NCI-H1694 treated with DMSO at 0.1 percent for 48 hours (cell line): ENCODE measurements at regions not wholly inside any gene's neighbourhood (a gene's known extent, or its start where the extent isn't known, plus 50 kb on each side); places are given as distances from the start of the nearest gene placed in this dataset.
"Not testable (repeated sequence)": the region's sequence is repeated elsewhere in the genome, so short reads cannot be mapped to it uniquely, and the experiment has no call there.

Experiments
- DNase-seq: peaks from one replicate; lab custom pipeline; 2025; lab: John Stamatoyannopoulos, UW

GRCh38 chr18:30446605-30447004, 595.9 kb downstream of the DSC3 start:
- DNase-seq = no peak

DNA sequence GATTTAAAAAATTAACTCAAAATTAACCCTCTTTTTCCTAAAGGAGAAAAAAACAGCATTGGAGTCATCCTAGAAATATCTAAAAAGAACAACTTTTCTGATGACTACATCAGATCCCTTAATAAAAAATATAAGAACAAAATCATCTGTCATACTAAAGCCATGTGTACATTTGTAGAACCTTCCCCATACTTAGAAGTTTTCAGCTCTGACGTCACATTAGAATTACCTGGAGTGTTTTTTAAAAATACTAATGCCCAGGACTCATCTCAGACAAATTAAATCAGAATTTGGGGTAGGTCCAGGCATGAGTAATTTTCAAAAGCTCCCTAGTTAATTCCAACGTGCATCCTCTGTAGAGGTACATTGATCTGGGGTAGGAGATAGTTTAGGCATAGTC, 598.0 kb downstream of the DSC3 start:
- DNase-seq = no peak

GRCh38 chr18:30440351-30440750, 602.2 kb downstream of the DSC3 start:
- DNase-seq = no peak

DNA sequence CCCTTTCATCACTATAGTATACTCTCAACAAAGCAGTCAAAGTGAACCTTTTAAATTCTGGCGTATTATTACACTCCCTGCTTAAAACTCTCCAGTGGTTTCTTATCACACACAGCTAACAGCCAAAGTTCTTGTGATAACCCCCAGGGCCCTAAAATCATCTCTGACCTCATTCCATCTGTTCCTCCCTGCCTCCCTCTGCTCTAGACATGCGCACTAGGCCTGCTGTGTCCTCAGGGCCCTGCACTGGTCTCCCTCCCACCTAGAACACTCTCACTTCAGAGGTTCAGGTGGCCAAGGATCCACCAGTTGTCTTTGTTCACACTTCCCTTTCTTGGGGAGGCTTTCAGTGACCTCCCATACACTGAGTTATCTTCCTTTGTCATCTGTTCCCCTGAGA, 603.4 kb downstream of the DSC3 start:
- no peak for DNase-seq

GRCh38 chr18:30432349-30432748, 610.2 kb downstream of the DSC3 start:
- DNase-seq = no peak

DNA sequence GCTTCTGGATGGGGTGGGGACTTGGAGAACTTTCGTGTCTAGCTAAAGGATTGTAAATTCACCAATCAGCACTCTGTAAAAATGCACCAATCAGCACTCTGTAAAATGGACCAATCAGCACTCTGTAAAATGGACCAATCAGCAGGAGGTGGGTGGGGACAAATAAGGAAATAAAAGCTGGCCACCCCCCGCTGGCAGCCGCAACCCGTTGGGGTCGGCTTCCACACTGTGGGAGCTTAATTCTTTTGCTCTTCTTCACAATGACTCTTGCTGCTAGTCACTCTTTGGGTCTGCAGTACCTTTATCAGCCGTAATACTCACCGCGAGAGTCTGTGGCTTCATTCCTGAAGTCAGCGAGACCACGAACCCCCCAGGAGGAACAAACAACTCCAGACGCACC, 623.1 kb downstream of the DSC3 start:
- not testable (repeated sequence) for DNase-seq

- no peak for DNase-seq
Measured at GRCh38 chr18:30415903-30416302, 626.6 kb downstream of the DSC3 start.

- DNase-seq = no peak
Measured at GRCh38 chr18:30409120-30409519, 633.4 kb downstream of the DSC3 start.

GRCh38 chr18:30406728-30407127, 635.8 kb downstream of the DSC3 start:
- no peak for DNase-seq

- DNase-seq = no peak
Measured at GRCh38 chr18:30405038-30405437, 637.5 kb downstream of the DSC3 start.

DNA sequence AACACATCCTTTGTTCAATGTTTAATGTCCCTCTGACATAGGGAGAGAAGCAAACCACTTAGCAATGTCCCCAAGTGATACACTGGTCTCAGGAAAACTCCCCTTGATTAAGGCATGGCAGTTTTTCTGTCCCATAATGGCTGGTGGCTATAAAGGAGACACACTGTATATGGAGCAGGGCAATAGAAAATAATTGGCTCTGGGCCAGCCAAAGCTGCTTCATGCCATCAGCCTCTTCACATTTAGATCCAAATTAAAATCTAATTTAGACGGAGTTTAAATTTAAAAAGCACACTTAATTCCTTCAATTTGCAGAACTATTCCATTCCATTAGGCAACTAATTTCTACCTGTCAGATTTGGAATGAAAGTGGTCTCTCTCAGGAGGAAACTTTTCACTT, 638.1 kb downstream of the DSC3 start:
- no peak for DNase-seq

GRCh38 chr18:30403278-30403677, 639.3 kb downstream of the DSC3 start:
- no peak for DNase-seq

- DNase-seq = no peak
Measured at GRCh38 chr18:30387401-30387800, 655.1 kb downstream of the DSC3 start.

DNA sequence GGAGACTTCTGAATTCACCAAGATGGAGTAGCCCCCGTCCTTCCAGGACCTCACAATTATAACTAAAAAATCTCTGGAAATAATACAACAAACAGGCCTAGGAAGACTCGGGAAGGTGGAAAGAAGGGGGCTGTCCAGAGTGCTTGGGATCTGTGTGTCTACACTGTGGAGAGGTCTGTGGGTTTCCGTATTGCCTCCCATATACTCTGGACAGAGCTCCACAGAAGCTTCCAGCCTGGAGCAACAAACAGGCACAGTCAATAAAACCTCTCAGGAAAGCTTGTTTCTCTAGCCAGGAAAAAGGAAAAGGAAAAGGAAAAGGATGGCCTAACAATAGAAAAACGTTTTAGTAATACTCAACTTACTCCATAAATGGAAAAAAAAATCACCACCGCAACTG, 655.9 kb downstream of the DSC3 start:
- DNase-seq = no peak

GRCh38 chr18:30385684-30386083, 656.9 kb downstream of the DSC3 start:
- DNase-seq = no peak

DNA sequence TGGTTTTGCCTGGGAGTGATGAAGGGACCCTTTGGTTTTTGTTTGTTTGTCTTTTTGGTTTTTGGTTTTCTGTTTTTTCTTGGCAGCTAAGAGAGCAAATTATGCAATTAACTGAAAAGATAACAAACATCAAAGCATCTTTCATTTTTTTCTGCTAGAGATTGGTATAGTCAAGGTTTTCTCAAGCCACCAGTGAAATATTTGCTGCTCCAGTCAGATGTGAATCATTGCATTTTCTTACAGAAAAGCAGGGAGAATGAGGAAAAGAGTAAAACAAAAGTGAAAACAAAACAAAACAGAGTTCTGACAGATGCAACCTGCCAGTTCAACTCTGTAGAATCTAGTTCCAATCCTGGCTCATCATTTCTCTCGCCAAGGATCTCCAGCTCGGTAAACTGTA, 660.7 kb downstream of the DSC3 start:
- DNase-seq = no peak

DNA sequence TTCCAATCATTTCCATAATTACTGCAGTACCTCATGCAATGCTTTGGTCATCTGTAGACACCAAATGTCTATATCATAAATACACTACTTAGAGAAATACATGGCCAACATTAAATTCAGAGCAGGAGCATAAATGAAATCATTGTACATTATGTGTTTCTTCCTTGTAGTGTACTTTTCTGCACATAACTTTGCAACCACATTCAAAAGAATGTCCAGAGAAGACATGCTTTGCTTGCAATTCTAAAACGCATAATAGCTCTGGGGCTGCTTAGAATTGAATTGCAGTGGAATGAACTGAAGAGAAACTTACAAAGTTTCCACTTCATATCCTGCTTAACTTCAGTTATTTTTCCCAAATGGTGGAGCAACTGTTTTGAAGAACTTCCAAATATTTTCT, 664.4 kb downstream of the DSC3 start:
- DNase-seq = no peak

- DNase-seq = no peak
Measured at GRCh38 chr18:30376515-30376914, 666.0 kb downstream of the DSC3 start.

DNA sequence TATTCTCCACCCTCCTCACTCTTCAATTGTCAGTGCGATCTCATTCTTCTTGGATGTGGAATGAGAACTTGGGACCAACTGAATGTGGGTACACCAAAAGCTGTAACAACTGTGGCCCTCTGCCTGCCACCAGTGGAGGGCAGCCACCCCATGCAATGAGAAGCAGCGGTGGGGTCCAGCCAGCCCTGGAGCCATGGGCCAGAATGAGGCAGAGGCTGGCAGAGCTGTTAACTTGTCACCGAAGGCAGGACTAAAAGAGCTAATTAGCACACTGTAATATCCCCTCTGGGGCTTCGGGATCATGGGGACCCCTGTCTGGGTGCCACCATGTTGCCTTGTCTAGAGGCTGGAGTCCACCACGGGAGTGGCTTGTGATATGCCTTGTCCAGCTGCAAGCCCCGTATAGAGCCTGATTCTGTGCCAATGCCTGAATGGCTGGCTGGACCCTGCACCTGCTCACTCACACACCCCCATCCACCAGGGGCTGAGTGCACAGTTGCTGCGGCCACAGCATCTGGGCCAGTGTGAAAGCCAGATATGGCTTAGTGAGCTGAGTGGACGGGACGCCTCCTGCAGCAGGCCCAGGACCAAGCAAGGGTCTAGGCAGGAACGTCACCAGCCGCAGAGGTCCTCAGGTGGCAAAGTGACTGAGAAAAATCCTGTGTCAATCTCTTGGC, 680.5 kb downstream of the DSC3 start:
- DNase-seq = no peak

DNA sequence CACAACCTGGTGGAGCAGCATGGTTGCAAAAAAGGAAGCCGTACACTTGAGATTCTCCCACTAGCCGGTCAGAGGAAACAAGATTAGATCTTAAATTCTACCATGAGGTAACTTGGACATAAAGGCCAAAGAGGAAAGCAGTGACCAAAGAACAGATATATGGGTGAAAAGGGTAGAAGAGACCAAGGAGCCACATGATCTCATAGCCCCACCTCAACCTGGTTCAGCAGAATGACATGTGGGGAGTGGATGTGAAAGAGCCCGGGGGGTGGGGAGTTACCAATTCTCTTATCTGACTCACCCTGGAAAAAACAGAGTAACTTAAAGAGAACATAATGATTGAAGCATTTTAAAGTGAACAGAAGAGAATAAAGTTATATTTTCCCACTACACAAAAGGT, 683.0 kb downstream of the DSC3 start:
- DNase-seq = no peak

DNA sequence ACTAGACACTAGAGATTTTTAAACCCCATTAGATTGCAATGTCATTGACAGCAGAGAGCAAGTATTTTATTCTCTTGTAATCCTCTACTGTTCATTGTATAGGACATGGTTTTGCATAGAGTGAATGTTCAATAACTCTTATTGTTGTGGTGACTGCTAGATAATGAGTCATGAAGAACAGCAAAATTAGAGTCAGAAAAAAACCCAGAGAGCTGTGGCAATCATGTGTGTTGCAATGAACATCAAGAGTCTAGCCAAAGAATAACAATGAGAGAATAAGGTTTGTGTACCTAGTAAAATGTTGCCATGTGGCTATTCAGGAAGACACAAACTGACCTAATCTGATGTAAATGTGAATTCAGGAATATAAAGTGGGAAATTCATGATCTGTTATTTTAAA, 684.0 kb downstream of the DSC3 start:
- no peak for DNase-seq

DNA sequence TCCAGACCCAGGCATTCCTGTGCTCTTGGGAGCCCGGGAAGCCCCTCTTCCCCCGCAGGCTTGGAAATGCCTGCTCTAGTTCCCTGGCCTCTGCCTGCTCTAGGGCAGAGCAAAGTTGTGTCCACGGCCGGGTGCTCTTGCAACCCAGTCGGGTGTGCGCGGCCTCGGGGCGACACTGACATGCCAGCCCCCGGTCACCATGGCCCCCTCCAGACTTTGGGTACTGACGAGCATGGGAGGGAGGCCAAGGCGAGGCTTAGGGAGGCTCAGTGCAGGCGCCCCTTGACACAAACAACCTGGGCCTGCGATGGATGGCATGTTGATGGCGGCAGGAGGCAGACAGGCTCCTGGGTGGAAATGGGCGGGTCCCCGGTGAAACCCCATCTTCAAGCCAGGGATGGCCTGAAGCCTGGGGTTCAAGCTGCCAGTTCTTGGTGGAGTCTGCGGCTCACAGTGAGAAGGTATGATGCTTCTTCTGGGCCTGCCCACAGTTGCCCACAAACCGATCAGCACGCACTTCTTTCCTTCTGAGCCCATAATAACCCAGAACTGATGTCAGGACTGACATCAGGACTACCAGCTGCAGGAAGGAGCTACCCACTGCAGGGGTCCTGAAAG, 689.9 kb downstream of the DSC3 start:
- no peak for DNase-seq

GRCh38 chr18:30350263-30350662, 692.3 kb downstream of the DSC3 start:
- no peak for DNase-seq

- DNase-seq = no peak
Measured at GRCh38 chr18:30343090-30343489, 699.5 kb downstream of the DSC3 start.
